IMR-90 (cell line): ENCODE measurements at regions not wholly inside any gene's neighbourhood (a gene's known extent, or its start where the extent isn't known, plus 50 kb on each side); places are given as distances from the start of the nearest gene placed in this dataset.

Source experiments
- ATAC-seq: fragments of 200-7000 bp; cut with Tn5 transposase; 2 replicates; pipeline ENCODE4 v1.9.1; 2020; ENCODE audit warnings: low read depth, mild to moderate bottlenecking, moderate library complexity
- BruUV-seq: library from RNA; stranded (reverse); fragments of 400-500 nt; replicated peaks from 2 replicates; lab custom pipeline; 2021; lab: Mats Ljungman, UMichigan
- CTCF ChIA-PET: fragments of 300-600 bp; formaldehyde crosslinking; extraction: SDS; loops from one replicate; lab custom pipeline; 2021; ENCODE audit warnings: antibody characterized with exemption; lab: Yijun Ruan, JAX
- POLR2A ChIA-PET: fragments of 300-600 bp; sonication (Branson Sonifier 250); formaldehyde crosslinking; loops from one replicate; lab custom pipeline; 2022; ENCODE audit warnings: antibody characterized with exemption; ENCODE audit not compliant: unreplicated experiment; lab: Charles Lee
- DNase-seq: peaks from one replicate; pipeline ENCODE4 v3.0.0; 2013
- H2AFZ ChIP-seq: replicated peaks from 2 replicates; pipeline ENCODE3; 2013; ENCODE audit warnings: low read length, mild to moderate bottlenecking; ENCODE audit not compliant: poor library complexity
- H2AK5ac ChIP-seq: 2 replicates; pipeline ENCODE4 v1.6.1; 2013; ENCODE audit warnings: low read depth, low read length, inconsistent platforms
- H2AK9ac ChIP-seq: replicated peaks from 2 replicates; pipeline ENCODE3; 2013; ENCODE audit warnings: mild to moderate bottlenecking, low read depth, low read length, moderate library complexity; ENCODE audit not compliant: poor library complexity
- H2BK120ac ChIP-seq: 2 replicates; pipeline ENCODE4 v1.6.1; 2013; ENCODE audit warnings: low read depth, low read length, inconsistent platforms
- H2BK15ac ChIP-seq: 3 replicates; pipeline ENCODE4 v1.6.1; 2013; ENCODE audit warnings: low read depth, low read length, inconsistent platforms
- H2BK20ac ChIP-seq: 2 replicates; pipeline ENCODE4 v1.6.1; 2013; ENCODE audit warnings: low read depth, mild to moderate bottlenecking, inconsistent platforms, low read length, moderate library complexity
- H2BK5ac ChIP-seq: 2 replicates; pipeline ENCODE4 v1.6.1; 2013; ENCODE audit warnings: mild to moderate bottlenecking, low read depth, low read length, inconsistent platforms; ENCODE audit not compliant: poor library complexity, severe bottlenecking
- H3K14ac ChIP-seq: replicated peaks from 2 replicates; pipeline ENCODE4 v1.6.1; 2013; ENCODE audit warnings: low read depth, low read length, inconsistent platforms
- H3K18ac ChIP-seq: 2 replicates; pipeline ENCODE4 v1.6.1; 2013; ENCODE audit warnings: low read depth, low read length, control low read depth
- H3K23ac ChIP-seq: 2 replicates; pipeline ENCODE4 v1.6.1; 2013; ENCODE audit warnings: low read depth, low read length, inconsistent platforms
- H3K27ac ChIP-seq: 2 replicates; pipeline ENCODE4 v1.5.1; 2013; ENCODE audit warnings: mild to moderate bottlenecking, control low read depth, low read length; ENCODE audit not compliant: insufficient read depth
- H3K27me3 ChIP-seq: 2 replicates; pipeline ENCODE4 v1.6.1; 2013; ENCODE audit warnings: low read length; ENCODE audit not compliant: control insufficient read depth, insufficient read depth
- H3K36me3 ChIP-seq: 2 replicates; pipeline ENCODE4 v1.6.1; 2013; ENCODE audit warnings: low read length, mixed read lengths; ENCODE audit not compliant: control insufficient read depth, insufficient read depth
- H3K4ac ChIP-seq: 2 replicates; pipeline ENCODE4 v1.6.1; 2013; ENCODE audit warnings: low read depth, low read length, inconsistent platforms
- H3K4me1 ChIP-seq: 2 replicates; pipeline ENCODE4 v1.6.1; 2013; ENCODE audit warnings: low read length, mixed read lengths; ENCODE audit not compliant: control insufficient read depth, insufficient read depth
- H3K4me2 ChIP-seq: 2 replicates; pipeline ENCODE4 v1.6.1; 2013; ENCODE audit warnings: low read depth, mild to moderate bottlenecking, control low read depth, low read length, moderate library complexity
- H3K4me3 ChIP-seq: 2 replicates; pipeline ENCODE4 v1.5.1; 2013; ENCODE audit warnings: low read depth, mild to moderate bottlenecking, control low read depth, low read length, moderate library complexity; ENCODE audit not compliant: insufficient read depth
- H3K56ac ChIP-seq: 2 replicates; pipeline ENCODE4 v1.6.1; 2013; ENCODE audit warnings: low read length, inconsistent platforms; ENCODE audit not compliant: insufficient read depth; ENCODE audit errors: extremely low read depth
- H3K79me1 ChIP-seq, 2 experiments: 2 replicates each; pipeline ENCODE4 v1.6.1; 2013; ENCODE audit warnings: low read length in 2 of 2, inconsistent platforms in 1 of 2, low read depth in 1 of 2
- H3K9ac ChIP-seq: 2 replicates; pipeline ENCODE4 v1.6.1; 2013; ENCODE audit warnings: low read depth, low read length, control low read depth
- H3K9me1 ChIP-seq: 2 replicates; pipeline ENCODE4 v1.6.1; 2013; ENCODE audit warnings: low read length, inconsistent platforms; ENCODE audit not compliant: insufficient read depth
- H3K9me3 ChIP-seq: 2 replicates; pipeline ENCODE4 v1.6.1; 2013; ENCODE audit warnings: low read length; ENCODE audit not compliant: control insufficient read depth, insufficient read depth
- H4K20me1 ChIP-seq: 2 replicates; pipeline ENCODE4 v1.6.1; 2013; ENCODE audit warnings: low read length, inconsistent platforms; ENCODE audit not compliant: insufficient read depth
- H4K5ac ChIP-seq: 2 replicates; pipeline ENCODE4 v1.6.1; 2013; ENCODE audit warnings: mild to moderate bottlenecking, low read depth, low read length, control low read depth
- H4K8ac ChIP-seq, 2 experiments: 2 replicates each; pipeline ENCODE4 v1.6.1; 2013; ENCODE audit warnings: low read depth in 2 of 2, low read length in 2 of 2, control low read depth in 1 of 2, inconsistent platforms in 1 of 2
- H4K91ac ChIP-seq: 2 replicates; pipeline ENCODE4 v1.6.1; 2013; ENCODE audit warnings: low read depth, low read length, inconsistent platforms; ENCODE audit not compliant: insufficient read depth
- BHLHE40 ChIP-seq: fragments of 150-350 bp; IDR thresholded peaks from 2 replicates; pipeline ENCODE4 v1.6.1; 2016; ENCODE audit warnings: mild to moderate bottlenecking, low read depth, low read length
- CEBPB ChIP-seq: IDR thresholded peaks from 2 replicates; pipeline ENCODE4 v1.6.1; 2012; ENCODE audit warnings: low read depth, low read length, improper control_type of control experiment
- MAFK ChIP-seq: IDR thresholded peaks from 2 replicates; pipeline ENCODE4 v1.6.1; 2012; ENCODE audit warnings: low read depth, low read length, improper control_type of control experiment
- POLR2A ChIP-seq: IDR thresholded peaks from 2 replicates; pipeline ENCODE4 v1.6.1; 2012; ENCODE audit warnings: mild to moderate bottlenecking, low read depth, low read length
- WGBS, 2 experiments: methylation state at CpG; one replicate each; pipeline versions ENCODE4 v1.1.5 to v1.1.7; 2013; ENCODE audit warnings: missing lambda C conversion rate in 2 of 2; ENCODE audit not compliant: insufficient read length in 1 of 2; ENCODE audit errors: extremely low coverage in 2 of 2; 5-methylcytosine and 5-hydroxymethylcytosine counted together
- dilution Hi-C: fragments of 300-500 bp; cut with HindIII; formaldehyde crosslinking; loops from one replicate; pipeline ENCODE4 v1.14.3; 2018; ENCODE audit warnings: low sequenced_read_pairs; ENCODE audit not compliant: unreplicated experiment
- in situ Hi-C: fragments of 300-500 bp; cut with MboI; formaldehyde crosslinking; loops from 3 replicates; pipeline ENCODE4 v1.14.3; 2019; ENCODE audit warnings: low sequenced_read_pairs, inconsistent platforms, mixed read lengths
- intact Hi-C: fragments of 100-400 bp; cut with micrococcal nuclease; formaldehyde crosslinking; loops from 2 replicates; pipeline ENCODE4 v1.10.0; 2022
- TF ChIP-seq, protein P1 (sequence below): fragments of 150-350 bp; IDR thresholded peaks from 2 replicates; pipeline ENCODE4 v1.6.1; 2016; ENCODE audit warnings: low read depth, mild to moderate bottlenecking, low read length, moderate library complexity, borderline replicate concordance

DNA sequence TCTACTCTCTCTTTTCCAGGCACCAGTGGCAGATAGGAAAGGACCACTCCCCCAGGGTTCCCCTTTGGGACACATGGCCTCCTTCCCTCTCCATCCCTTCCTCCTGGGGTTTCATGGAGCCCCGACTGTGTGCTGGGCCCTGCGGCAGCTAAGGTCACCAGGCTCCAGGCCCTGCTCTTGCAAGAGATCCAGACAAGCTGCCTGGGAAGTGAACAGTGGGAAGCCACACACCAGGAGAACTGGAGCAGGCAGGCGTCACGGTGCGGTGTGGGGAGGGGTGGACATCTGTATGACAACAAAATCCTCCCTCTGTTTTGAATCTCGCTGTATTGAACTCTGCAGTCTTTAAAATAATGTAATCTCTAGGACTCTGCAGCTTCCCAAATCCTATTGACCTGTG lies 330.1 kb downstream of the UQCRFS1 start:
- ATAC-seq (no peak), DNase-seq (no peak)
- TF ChIP-seq CEBPB = no peak
- TF ChIP-seq, protein P1, sequence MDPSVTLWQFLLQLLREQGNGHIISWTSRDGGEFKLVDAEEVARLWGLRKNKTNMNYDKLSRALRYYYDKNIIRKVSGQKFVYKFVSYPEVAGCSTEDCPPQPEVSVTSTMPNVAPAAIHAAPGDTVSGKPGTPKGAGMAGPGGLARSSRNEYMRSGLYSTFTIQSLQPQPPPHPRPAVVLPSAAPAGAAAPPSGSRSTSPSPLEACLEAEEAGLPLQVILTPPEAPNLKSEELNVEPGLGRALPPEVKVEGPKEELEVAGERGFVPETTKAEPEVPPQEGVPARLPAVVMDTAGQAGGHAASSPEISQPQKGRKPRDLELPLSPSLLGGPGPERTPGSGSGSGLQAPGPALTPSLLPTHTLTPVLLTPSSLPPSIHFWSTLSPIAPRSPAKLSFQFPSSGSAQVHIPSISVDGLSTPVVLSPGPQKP = no peak
- no peak for TF ChIP-seq MAFK
- TF ChIP-seq BHLHE40 = no peak
- TF ChIP-seq POLR2A = no peak
- Histone ChIP-seq H4K5ac (no peak overlapping the region), H3K18ac (no peak overlapping the region), H3K4me2 (no peak overlapping the region), H3K4me3 (no peak overlapping the region), H3K27me3 (no peaks in the 10 kb centered on the region), H3K36me3 (no peaks in the 10 kb centered on the region), H2AK9ac (no peak overlapping the region), H3K27ac (no peak overlapping the region), H2AFZ (no peak overlapping the region), H2AK5ac (no peak overlapping the region), H3K4me1 (no peaks in the 10 kb centered on the region; the same call in 1 of the 2 replicates), H4K91ac (no peak overlapping the region), H3K56ac (no peak overlapping the region), H3K14ac (no peak overlapping the region), H2BK5ac (no peak overlapping the region), H2BK15ac (no peak overlapping the region), H3K23ac (no peak overlapping the region), H4K20me1 (no peaks in the 10 kb centered on the region), H4K8ac (no peak overlapping the region), H2BK120ac (no peak overlapping the region), H3K79me1 (no peaks in the 10 kb centered on the region), H3K9ac (no peak overlapping the region), H3K9me3 (no peaks in the 10 kb centered on the region), H3K4ac (no peak overlapping the region), H2BK20ac (no peak overlapping the region), H3K9me1 (0 out of 2 replicates have a peak, but pooled peaks cover 3% of the 10 kb centered on the region)
- CTCF ChIA-PET = no interaction called here
- dilution Hi-C loops (no loop called here), in situ Hi-C loops (loop anchor here (10.0 kb wide), 1 partner anchor 148 kb away; no protein-coding TSS in a partner anchor), intact Hi-C loops (loop anchor here (1.0 kb wide), 1 partner anchor 97 kb away; no protein-coding TSS in a partner anchor)
- POLR2A ChIA-PET = no interaction called here
- WGBS, 2 experiments = no CpG with 5 or more reads among the region's 6 CpGs
- BruUV-seq = no TSS peak
